HepG2 (cell line): ENCODE measurements at regions not wholly inside any gene's neighbourhood (a gene's known extent, or its start where the extent isn't known, plus 50 kb on each side); places are given as distances from the start of the nearest gene placed in this dataset.
A peak's percentile ranks its signal among the peaks of the same experiment; 100 is the strongest.

Experiments used
- CAMTA2 ChIP-seq: sonication (generic); formaldehyde crosslinking; IDR thresholded peaks from 2 replicates; pipeline ENCODE4 v1.4.0; 2020; ENCODE audit warnings: mild to moderate bottlenecking, missing genetic modification reagents, borderline replicate concordance
- FOXO1 ChIP-seq: sonication (generic); formaldehyde crosslinking; IDR thresholded peaks from 2 replicates; pipeline ENCODE4 v1.4.0; 2020; ENCODE audit warnings: missing genetic modification reagents
- HDAC2 ChIP-seq: sonication (generic); formaldehyde crosslinking; IDR thresholded peaks from 2 replicates; pipeline ENCODE4 v1.4.0; 2020; ENCODE audit warnings: missing genetic modification reagents
- HMGA1 ChIP-seq: sonication (generic); formaldehyde crosslinking; conservative IDR thresholded peaks from 2 replicates; pipeline ENCODE4 v1.4.0; 2020; ENCODE audit warnings: missing genetic modification reagents
- KLF16 ChIP-seq, 2 experiments: sonication (generic) in 1 of 2; formaldehyde crosslinking in 1 of 2; IDR thresholded peaks; 2 replicates each; pipeline versions ENCODE4 v1.6.1 to v1.8.0; 2016 to 2023; ENCODE audit warnings: missing genetic modification reagents in 2 of 2, missing compliant biosample characterization in 1 of 2
- MAFF ChIP-seq: IDR thresholded peaks from 2 replicates; pipeline ENCODE4 v1.6.1; 2011; ENCODE audit warnings: low read depth, low read length, improper control_type of control experiment
- MEIS1 ChIP-seq: sonication (generic); formaldehyde crosslinking; IDR thresholded peaks from 2 replicates; pipeline ENCODE4 v1.9.0; 2021; ENCODE audit warnings: mild to moderate bottlenecking, missing genetic modification reagents, moderate library complexity, borderline replicate concordance
- REPIN1 ChIP-seq: sonication (generic); formaldehyde crosslinking; IDR thresholded peaks from 2 replicates; pipeline ENCODE4 v1.8.0; 2022; ENCODE audit warnings: missing genetic modification reagents, low read depth, mild to moderate bottlenecking, borderline replicate concordance
- SMAD3 ChIP-seq: sonication (generic); formaldehyde crosslinking; IDR thresholded peaks from 2 replicates; pipeline ENCODE4 v1.4.0; 2020; ENCODE audit warnings: missing genetic modification reagents
- SOX13 ChIP-seq, 3 experiments: fragments of 450-650 bp in 1 of 3; sonication (generic) in 1 of 3; formaldehyde crosslinking in 1 of 3; IDR thresholded peaks in 2 of 3; conservative IDR thresholded peaks in 1 of 3; 2 replicates each; pipeline versions ENCODE4 v1.5.0 to v1.6.1; 2016 to 2020; ENCODE audit warnings: antibody characterized with exemption in 1 of 3, mild to moderate bottlenecking in 1 of 3, missing compliant biosample characterization in 1 of 3, missing genetic modification reagents in 1 of 3, moderate library complexity in 1 of 3
- STAG1 ChIP-seq: sonication (generic); formaldehyde crosslinking; IDR thresholded peaks from 2 replicates; pipeline ENCODE4 v1.4.0; 2020; ENCODE audit warnings: missing genetic modification reagents
- ZNF274 ChIP-seq: sonication (generic); formaldehyde crosslinking; IDR thresholded peaks from 2 replicates; pipeline ENCODE4 v1.5.1; 2020; ENCODE audit warnings: mild to moderate bottlenecking, missing genetic modification reagents
- ZNF441 ChIP-seq: sonication (generic); formaldehyde crosslinking; IDR thresholded peaks from 2 replicates; pipeline ENCODE4 v1.7.0; 2021; ENCODE audit warnings: missing genetic modification reagents, borderline replicate concordance
- ZNF776 ChIP-seq: sonication (generic); formaldehyde crosslinking; IDR thresholded peaks from 2 replicates; pipeline ENCODE4 v1.4.0; 2020; ENCODE audit warnings: mild to moderate bottlenecking, missing genetic modification reagents
- ZNF891 ChIP-seq: sonication (generic); formaldehyde crosslinking; IDR thresholded peaks from 2 replicates; pipeline ENCODE4 v1.5.0; 2020; ENCODE audit warnings: mild to moderate bottlenecking, missing genetic modification reagents
- TF ChIP-seq, protein P1 (sequence below): sonication (generic); formaldehyde crosslinking; IDR thresholded peaks from 2 replicates; pipeline ENCODE4 v1.4.0; 2020; ENCODE audit warnings: mild to moderate bottlenecking, missing genetic modification reagents
- TF ChIP-seq, protein P2 (sequence below): sonication (generic); formaldehyde crosslinking; IDR thresholded peaks from 2 replicates; pipeline ENCODE4; 2020; ENCODE audit warnings: missing genetic modification reagents, mild to moderate bottlenecking, borderline replicate concordance
- TF ChIP-seq, protein P3 (sequence below): IDR thresholded peaks from 2 replicates; pipeline ENCODE4 v1.6.1; 2016; ENCODE audit warnings: missing compliant biosample characterization, missing genetic modification reagents, borderline replicate concordance
- TF ChIP-seq, protein P4 (sequence below): IDR thresholded peaks from 2 replicates; pipeline ENCODE4 v1.6.1; 2012; ENCODE audit warnings: low read length, improper control_type of control experiment
- TF ChIP-seq, protein P5 (sequence below): IDR thresholded peaks from 2 replicates; pipeline ENCODE4 v1.6.1; 2016; ENCODE audit warnings: low read depth, borderline replicate concordance
- TF ChIP-seq, protein P6 (sequence below): sonication (generic); formaldehyde crosslinking; IDR thresholded peaks from 2 replicates; pipeline ENCODE4 v1.4.0; 2020; ENCODE audit warnings: mild to moderate bottlenecking, missing genetic modification reagents

DNA sequence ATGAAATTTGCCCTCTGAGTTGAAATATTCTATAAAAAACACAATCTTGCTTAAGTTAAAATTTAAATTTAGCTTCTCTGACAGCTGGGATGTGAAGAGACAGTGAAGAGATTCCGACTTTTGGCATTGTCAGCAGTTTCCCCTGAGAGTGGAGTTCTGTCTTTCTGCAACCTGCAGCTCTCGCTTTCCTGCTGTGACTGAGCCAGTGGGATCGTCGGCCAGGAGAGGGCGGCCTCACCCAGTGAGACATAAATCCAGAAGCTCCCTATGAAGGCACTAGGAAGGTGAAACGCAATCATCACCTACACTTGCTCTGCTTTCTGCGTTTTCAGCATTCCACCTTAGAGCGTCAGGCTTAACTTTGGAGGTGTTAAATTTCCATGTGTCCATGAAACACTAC, 75.4 kb upstream of the HNMT start (continued):
- TF ChIP-seq ZNF274 (CRISPR knock-in tag) = no peak
- TF ChIP-seq ZNF891 (CRISPR knock-in tag) = no peak
- TF ChIP-seq SMAD3 (CRISPR knock-in tag) = peak; percentile 63; the same call in 1 of the 2 replicates
- no peak for TF ChIP-seq HMGA1 (CRISPR knock-in tag)
- TF ChIP-seq, protein P1, sequence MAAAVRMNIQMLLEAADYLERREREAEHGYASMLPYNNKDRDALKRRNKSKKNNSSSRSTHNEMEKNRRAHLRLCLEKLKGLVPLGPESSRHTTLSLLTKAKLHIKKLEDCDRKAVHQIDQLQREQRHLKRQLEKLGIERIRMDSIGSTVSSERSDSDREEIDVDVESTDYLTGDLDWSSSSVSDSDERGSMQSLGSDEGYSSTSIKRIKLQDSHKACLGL (CRISPR knock-in tag) = 0 out of 2 replicates have a peak, but pooled peaks have one; percentile 36
- TF ChIP-seq REPIN1 (CRISPR knock-in tag) = 0 out of 2 replicates have a peak, but pooled peaks have one; percentile 51
- TF ChIP-seq, protein P2, sequence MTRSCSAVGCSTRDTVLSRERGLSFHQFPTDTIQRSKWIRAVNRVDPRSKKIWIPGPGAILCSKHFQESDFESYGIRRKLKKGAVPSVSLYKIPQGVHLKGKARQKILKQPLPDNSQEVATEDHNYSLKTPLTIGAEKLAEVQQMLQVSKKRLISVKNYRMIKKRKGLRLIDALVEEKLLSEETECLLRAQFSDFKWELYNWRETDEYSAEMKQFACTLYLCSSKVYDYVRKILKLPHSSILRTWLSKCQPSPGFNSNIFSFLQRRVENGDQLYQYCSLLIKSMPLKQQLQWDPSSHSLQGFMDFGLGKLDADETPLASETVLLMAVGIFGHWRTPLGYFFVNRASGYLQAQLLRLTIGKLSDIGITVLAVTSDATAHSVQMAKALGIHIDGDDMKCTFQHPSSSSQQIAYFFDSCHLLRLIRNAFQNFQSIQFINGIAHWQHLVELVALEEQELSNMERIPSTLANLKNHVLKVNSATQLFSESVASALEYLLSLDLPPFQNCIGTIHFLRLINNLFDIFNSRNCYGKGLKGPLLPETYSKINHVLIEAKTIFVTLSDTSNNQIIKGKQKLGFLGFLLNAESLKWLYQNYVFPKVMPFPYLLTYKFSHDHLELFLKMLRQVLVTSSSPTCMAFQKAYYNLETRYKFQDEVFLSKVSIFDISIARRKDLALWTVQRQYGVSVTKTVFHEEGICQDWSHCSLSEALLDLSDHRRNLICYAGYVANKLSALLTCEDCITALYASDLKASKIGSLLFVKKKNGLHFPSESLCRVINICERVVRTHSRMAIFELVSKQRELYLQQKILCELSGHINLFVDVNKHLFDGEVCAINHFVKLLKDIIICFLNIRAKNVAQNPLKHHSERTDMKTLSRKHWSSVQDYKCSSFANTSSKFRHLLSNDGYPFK (CRISPR knock-in tag) = no peak
- no peak for TF ChIP-seq SOX13 (IDR thresholded peaks at IDR 0.05)
- 0 out of 4 replicates have a peak, but pooled peaks of 1 of the 2 experiments have one; percentile 4 for TF ChIP-seq SOX13 (CRISPR knock-in tag; conservative IDR thresholded peaks at IDR 0.05 in 1 of 2, IDR thresholded peaks at IDR 0.05 in 1 of 2)
- TF ChIP-seq, protein P3, sequence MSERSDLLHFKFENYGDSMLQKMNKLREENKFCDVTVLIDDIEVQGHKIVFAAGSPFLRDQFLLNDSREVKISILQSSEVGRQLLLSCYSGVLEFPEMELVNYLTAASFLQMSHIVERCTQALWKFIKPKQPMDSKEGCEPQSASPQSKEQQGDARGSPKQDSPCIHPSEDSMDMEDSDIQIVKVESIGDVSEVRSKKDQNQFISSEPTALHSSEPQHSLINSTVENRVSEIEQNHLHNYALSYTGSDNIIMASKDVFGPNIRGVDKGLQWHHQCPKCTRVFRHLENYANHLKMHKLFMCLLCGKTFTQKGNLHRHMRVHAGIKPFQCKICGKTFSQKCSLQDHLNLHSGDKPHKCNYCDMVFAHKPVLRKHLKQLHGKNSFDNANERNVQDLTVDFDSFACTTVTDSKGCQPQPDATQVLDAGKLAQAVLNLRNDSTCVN = peak; percentile 29; the same call in 1 of the 2 replicates
- TF ChIP-seq ZNF441 (CRISPR knock-in tag) = peak; percentile 30; the same call in 1 of the 2 replicates
- 0 out of 2 replicates have a peak, but pooled peaks have one; percentile 33 for TF ChIP-seq HDAC2
- TF ChIP-seq, protein P4, sequence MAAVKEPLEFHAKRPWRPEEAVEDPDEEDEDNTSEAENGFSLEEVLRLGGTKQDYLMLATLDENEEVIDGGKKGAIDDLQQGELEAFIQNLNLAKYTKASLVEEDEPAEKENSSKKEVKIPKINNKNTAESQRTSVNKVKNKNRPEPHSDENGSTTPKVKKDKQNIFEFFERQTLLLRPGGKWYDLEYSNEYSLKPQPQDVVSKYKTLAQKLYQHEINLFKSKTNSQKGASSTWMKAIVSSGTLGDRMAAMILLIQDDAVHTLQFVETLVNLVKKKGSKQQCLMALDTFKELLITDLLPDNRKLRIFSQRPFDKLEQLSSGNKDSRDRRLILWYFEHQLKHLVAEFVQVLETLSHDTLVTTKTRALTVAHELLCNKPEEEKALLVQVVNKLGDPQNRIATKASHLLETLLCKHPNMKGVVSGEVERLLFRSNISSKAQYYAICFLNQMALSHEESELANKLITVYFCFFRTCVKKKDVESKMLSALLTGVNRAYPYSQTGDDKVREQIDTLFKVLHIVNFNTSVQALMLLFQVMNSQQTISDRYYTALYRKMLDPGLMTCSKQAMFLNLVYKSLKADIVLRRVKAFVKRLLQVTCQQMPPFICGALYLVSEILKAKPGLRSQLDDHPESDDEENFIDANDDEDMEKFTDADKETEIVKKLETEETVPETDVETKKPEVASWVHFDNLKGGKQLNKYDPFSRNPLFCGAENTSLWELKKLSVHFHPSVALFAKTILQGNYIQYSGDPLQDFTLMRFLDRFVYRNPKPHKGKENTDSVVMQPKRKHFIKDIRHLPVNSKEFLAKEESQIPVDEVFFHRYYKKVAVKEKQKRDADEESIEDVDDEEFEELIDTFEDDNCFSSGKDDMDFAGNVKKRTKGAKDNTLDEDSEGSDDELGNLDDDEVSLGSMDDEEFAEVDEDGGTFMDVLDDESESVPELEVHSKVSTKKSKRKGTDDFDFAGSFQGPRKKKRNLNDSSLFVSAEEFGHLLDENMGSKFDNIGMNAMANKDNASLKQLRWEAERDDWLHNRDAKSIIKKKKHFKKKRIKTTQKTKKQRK = no peak
- TF ChIP-seq FOXO1 (CRISPR knock-in tag) = 0 out of 2 replicates have a peak, but pooled peaks have one; percentile 39
- TF ChIP-seq, protein P5, sequence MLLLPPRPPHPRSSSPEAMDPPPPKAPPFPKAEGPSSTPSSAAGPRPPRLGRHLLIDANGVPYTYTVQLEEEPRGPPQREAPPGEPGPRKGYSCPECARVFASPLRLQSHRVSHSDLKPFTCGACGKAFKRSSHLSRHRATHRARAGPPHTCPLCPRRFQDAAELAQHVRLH = peak; percentile 32; the same call in 1 of the 2 replicates
- TF ChIP-seq MEIS1 = no peak
- TF ChIP-seq KLF16 (CRISPR knock-in tag; IDR thresholded peaks at IDR 0.05) = 0 out of 4 replicates have a peak, but pooled peaks of 1 of the 2 experiments have one; percentile 24
- no peak for TF ChIP-seq CAMTA2
- TF ChIP-seq ZNF776 (CRISPR knock-in tag) = no peak
- peak; percentile 98 for TF ChIP-seq STAG1 (CRISPR knock-in tag)
- peak; percentile 98 for TF ChIP-seq MAFF
- TF ChIP-seq, protein P6, sequence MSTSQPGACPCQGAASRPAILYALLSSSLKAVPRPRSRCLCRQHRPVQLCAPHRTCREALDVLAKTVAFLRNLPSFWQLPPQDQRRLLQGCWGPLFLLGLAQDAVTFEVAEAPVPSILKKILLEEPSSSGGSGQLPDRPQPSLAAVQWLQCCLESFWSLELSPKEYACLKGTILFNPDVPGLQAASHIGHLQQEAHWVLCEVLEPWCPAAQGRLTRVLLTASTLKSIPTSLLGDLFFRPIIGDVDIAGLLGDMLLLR (CRISPR knock-in tag) = peak; percentile 19; the same call in 1 of the 2 replicates
